GM18505 (cell line): ENCODE measurements at regions not wholly inside any gene's neighbourhood (a gene's known extent, or its start where the extent isn't known, plus 50 kb on each side); places are given as distances from the start of the nearest gene placed in this dataset.

Source experiments
- ATAC-seq: cut with Tn5 transposase; IDR thresholded peaks from one replicate; pipeline ENCODE4 v1.9.1; 2021; ENCODE audit not compliant: unreplicated experiment
- POLR2A ChIP-seq: IDR thresholded peaks from 4 replicates; pipeline ENCODE4 v1.6.1; 2011; ENCODE audit warnings: borderline replicate concordance; ENCODE audit not compliant: insufficient read depth, insufficient read length; ENCODE audit errors: extremely low read depth

GRCh38 chr1:39116116-39116607, 88.3 kb upstream of the MACF1 start:
- ATAC-seq: no peak
- no peak for TF ChIP-seq POLR2A

DNA sequence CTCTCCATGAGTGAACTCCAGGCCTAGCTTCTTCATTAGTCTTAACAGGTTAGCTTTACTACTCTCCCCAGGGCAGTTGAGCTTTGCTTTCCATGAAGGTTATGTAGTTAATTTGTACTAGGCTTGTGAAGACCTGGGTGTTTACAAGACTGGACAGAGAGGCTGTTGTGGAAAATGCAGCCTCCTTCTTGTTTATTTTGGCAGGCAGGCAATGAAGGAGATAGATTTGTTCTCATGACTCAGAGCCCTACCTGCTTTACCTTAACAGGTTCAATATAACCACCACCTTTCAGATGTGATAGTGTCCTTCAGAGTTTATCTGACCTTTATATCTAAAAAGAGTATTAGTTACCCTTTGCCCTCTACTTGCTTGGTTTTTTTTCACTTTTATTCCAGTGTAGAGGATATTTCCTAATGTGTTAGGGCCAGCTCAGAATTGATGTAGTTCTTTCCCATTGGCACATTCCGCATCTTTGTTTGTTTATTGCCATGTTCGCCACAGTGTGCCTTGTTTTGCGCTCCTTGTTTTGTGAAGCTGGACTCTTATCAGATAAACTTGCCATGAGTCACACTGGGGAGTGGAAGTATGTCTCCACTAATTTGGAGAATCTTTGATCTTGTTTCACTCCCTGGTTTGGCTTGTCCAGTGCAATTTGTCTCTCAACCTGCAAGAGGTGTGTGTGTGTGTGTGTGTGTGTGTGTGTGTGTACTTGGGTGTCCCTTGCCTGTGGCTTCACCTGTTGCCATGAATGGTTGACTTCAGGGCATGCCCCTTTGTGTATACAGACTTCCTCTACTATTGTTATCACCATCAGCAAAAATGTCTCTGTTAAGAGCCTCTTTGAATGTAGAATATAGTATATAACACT, 87.4 kb upstream of the MACF1 start:
- ATAC-seq: no peak
- no peak for TF ChIP-seq POLR2A

DNA sequence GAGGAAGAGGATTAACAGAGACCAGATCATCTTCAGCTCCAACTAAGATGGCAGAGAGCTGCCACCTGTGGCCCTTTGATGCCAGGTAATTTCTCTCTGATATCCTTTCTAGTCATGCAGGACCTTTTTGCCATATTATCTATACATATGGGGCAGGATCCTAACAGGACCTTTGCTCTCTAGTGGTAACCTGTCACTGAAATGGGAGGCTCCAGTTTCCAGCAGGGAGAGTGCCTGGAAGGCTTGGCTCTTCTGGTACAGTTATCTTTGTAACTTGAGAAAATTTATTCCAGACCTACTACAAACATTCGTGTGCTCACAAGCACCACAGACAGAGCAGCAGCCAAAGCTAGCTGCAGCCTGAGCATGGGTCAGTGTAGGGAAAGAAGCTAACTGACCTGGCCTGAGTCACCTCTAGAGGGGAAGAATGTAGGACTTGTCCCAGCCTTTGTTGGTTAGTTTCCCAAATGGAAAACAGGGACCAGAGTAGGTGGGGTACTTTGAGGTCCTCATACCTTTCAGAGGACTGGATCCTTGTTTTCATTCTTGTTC, 86.5 kb upstream of the MACF1 start:
- no peak for TF ChIP-seq POLR2A
- ATAC-seq: no peak

GRCh38 chr1:39122056-39122455, 82.4 kb upstream of the MACF1 start:
- no peak for TF ChIP-seq POLR2A

DNA sequence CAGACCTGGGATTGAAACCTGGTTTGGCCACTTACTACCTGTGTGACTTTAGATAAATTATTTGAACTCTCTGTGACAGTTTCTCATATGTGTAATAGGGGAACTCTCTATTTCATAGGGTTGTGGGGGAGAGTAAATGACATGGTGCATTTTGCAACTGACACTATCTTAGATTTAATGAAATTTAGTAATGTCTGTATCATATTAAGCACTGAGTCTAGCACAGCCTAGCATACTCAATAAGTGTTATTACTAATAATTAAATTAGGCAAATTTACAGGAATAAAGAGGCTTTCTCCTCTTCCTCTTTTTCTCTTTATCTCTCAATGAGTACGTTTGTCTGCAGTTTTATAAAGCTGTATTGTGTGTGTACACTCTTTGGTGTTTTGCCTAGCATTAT, 80.2 kb upstream of the MACF1 start:
- no peak for TF ChIP-seq POLR2A
- no peak for ATAC-seq

More at GRCh38 chr1:39122056-39122455, 82.4 kb upstream of the MACF1 start:
- no peak for ATAC-seq

DNA sequence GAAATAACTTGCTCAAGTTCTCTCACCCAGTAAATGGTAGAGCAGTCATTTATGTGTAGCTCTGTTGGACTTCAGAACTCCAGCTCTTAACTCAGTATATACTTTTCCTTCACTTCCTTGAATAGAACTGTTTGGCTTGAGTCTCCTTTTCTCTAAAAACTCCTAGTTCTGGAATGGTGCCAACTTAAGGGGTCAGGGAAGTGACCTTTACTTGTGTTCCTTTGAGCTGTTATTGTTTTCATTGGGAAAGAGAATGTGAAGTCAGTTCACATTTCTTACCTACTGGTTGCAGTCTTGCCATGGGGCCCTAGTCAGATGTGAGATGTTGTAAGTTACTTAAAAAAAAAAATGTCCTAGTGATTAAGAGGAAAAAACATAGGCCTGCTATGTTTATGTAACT, 77.0 kb upstream of the MACF1 start:
- no peak for ATAC-seq
- TF ChIP-seq POLR2A: no peak

- no peak for TF ChIP-seq POLR2A
- no peak for ATAC-seq
Observed at GRCh38 chr1:39128126-39128525, 76.4 kb upstream of the MACF1 start.

- ATAC-seq: no peak
- TF ChIP-seq POLR2A: no peak
Observed at GRCh38 chr1:39128959-39129358, 75.5 kb upstream of the MACF1 start.

DNA sequence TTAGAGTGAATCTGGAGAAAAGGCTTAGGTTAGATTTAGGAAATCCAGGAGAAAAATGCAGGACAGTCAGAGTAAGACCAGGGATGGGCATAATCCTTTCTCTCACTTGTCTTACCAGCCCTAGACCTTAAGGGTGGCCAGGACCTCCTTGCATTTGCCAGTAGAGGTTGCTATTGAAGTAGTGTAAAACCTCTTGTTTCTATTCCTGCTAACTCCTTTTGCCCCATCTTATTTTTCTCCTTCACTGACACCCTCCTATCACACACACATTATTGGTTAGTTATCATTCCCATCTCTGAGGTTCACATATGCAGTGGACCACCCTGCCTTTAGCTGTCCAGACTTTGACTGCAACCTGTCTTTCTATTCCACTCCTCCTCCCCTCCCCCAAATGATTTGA, 75.0 kb upstream of the MACF1 start:
- TF ChIP-seq POLR2A: no peak
- no peak for ATAC-seq

DNA sequence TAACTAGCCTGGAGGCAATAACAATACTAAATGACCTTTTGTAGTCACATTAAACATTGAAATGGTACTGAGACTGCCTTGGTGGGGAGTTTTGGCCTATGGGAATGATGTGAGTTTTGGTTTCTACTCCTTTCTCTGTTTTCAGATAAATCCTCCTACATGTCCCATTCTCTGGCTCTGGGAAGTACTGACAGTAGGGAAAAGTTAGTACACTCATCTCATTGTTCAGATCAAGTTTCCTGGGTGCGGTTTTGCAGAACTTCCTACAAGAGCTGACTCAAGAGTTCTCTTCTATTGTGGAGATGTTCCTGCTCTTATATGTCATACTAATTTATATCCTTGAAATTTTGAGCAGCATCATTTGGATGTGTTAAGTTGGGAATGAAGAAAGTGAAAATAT, 74.2 kb upstream of the MACF1 start:
- ATAC-seq: no peak
- no peak for TF ChIP-seq POLR2A

DNA sequence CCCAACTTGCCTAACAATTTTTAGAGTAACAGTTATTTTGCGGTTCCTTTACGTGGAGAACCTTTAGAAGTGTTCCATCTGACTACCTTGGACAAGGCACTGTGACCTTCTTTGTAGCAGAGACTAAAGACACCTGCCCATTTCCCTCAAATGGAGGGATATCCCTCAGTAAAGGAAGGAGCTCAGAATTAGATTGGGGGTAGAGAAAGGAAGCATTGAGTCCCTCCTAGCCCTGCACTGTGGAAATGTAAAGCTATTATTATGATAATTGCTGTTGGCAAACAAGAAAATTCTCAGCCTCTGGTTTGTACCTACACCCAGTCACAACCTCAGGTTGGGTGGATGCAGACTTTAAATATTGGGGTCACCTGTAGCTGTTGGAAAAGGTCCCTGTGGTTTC, 72.6 kb upstream of the MACF1 start:
- no peak for TF ChIP-seq POLR2A
- no peak for ATAC-seq

DNA sequence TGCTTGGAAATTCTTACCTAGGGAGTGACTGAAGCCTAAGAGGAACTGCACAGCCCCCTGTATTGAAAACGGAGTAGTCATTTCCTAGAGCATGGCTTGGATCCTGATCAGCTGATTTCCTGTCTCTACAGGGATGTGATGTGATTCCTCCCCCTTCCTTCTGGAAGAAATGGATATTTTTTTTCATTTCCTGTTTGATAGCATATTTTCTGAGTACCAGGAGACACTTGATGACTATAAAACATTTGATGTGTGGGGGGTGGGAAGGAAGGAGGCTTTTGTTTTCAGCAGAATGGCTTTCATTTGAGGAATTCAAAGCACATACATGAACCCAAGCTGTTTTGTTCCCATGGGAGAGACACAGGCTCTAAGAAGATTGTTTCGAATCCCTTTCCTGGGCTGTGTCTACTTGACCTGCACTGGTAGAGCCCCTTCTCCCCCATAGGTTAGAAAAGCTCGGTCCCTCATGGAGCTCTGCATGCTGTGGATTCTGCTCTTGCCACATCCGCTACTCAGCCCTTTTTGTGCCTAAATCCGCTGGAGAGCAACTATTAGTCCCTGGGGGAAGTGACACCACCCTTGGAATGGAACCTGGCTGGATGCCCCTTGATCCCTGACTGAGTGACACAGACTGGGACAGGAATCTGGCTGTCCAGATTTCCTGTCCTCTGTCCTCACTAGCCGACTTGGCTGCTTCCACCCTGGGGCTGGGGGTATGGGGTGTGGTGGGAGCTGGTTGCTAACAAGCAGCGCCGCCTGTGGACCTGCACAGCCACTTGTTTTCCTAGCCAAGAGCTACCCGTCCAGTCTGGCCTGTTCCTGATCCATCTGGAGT, 71.8 kb upstream of the MACF1 start:
- no peak for ATAC-seq
- TF ChIP-seq POLR2A: no peak

DNA sequence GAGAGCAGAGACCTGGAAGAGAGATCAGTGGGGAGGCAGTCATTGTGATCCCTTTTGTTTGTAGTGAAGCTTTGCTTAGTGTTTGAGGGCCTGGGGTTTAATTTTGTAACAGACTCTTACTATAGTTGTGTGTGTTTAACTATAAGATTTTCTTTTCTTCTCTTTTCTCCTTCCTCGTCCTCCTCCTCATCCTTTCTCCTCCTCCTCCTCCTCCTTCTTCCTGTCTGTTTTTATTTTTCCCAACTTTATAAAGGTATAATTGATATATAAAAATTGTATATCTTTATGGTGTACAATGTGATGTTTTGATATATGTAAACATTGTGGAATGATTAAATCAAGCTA, 71.2 kb upstream of the MACF1 start:
- no peak for TF ChIP-seq POLR2A
- no peak for ATAC-seq
